Smooth muscle cell (in vitro differentiated cells): ENCODE measurements at regions not wholly inside any gene's neighbourhood (a gene's known extent, or its start where the extent isn't known, plus 50 kb on each side); places are given as distances from the start of the nearest gene placed in this dataset.
A peak's percentile ranks its signal among the peaks of the same experiment; 100 is the strongest.
"Not testable (repeated sequence)": the region's sequence is repeated elsewhere in the genome, so short reads cannot be mapped to it uniquely, and the experiment has no call there.

Experiments
- DNase-seq: peaks from one replicate; lab custom pipeline; 2025; ENCODE audit not compliant: unreplicated experiment; lab: John Stamatoyannopoulos, UW
- H2AFZ ChIP-seq: fragments of 200-600 bp; sonication (generic); 2 replicates; pipeline ENCODE4 v1.6.0; 2016; ENCODE audit warnings: antibody characterized with exemption, low read depth, mild to moderate bottlenecking
- H3F3A ChIP-seq: fragments of 200-600 bp; sonication (generic); 2 replicates; pipeline ENCODE4 v1.6.0; 2017; ENCODE audit warnings: antibody characterized with exemption, low read depth
- H3K27ac ChIP-seq: fragments of 200-600 bp; sonication (generic); 2 replicates; pipeline ENCODE4 v1.5.1; 2016; ENCODE audit warnings: low read depth, mild to moderate bottlenecking
- H3K27me3 ChIP-seq: fragments of 200-600 bp; sonication (generic); 2 replicates; pipeline ENCODE4 v1.6.1; 2016; ENCODE audit warnings: low read depth, mild to moderate bottlenecking
- H3K36me3 ChIP-seq: fragments of 200-600 bp; sonication (generic); 2 replicates; pipeline ENCODE4 v1.5.1; 2016; ENCODE audit warnings: low read depth
- H3K4me1 ChIP-seq: fragments of 200-600 bp; sonication (generic); 2 replicates; pipeline ENCODE4 v1.5.1; 2016; ENCODE audit warnings: low read depth
- H3K4me2 ChIP-seq: fragments of 200-600 bp; sonication (generic); 2 replicates; pipeline ENCODE4 v1.6.0; 2016; ENCODE audit warnings: mild to moderate bottlenecking
- H3K4me3 ChIP-seq: fragments of 200-600 bp; sonication (generic); 2 replicates; pipeline ENCODE4 v1.5.1; 2016; ENCODE audit warnings: mild to moderate bottlenecking
- H3K79me2 ChIP-seq: fragments of 200-600 bp; sonication (generic); 2 replicates; pipeline ENCODE4 v1.6.0; 2016; ENCODE audit warnings: low read depth, mild to moderate bottlenecking
- H3K9ac ChIP-seq: fragments of 200-600 bp; sonication (generic); 2 replicates; pipeline ENCODE4 v1.6.0; 2016; ENCODE audit warnings: low read depth
- H3K9me3 ChIP-seq: fragments of 200-600 bp; sonication (generic); replicated peaks from 2 replicates; pipeline ENCODE4 v1.5.1; 2016; ENCODE audit warnings: low read depth
- H4K20me1 ChIP-seq: fragments of 200-600 bp; sonication (generic); 2 replicates; pipeline ENCODE4 v1.6.0; 2016; ENCODE audit warnings: low read depth
- WGBS: methylation state at CpG from one replicate; pipeline ENCODE4 v1.1.7; 2016; ENCODE audit warnings: low lambda C conversion rate; 5-methylcytosine and 5-hydroxymethylcytosine counted together
- TF ChIP-seq, protein P1 (sequence below): fragments of 200-600 bp; sonication (generic); IDR thresholded peaks from 2 replicates; pipeline ENCODE4 v1.5.1; 2017; ENCODE audit warnings: borderline replicate concordance, mild to moderate bottlenecking, antibody characterized with exemption; ENCODE audit not compliant: insufficient read depth, poor library complexity, severe bottlenecking

GRCh38 chr1:196148367-196148970, 459.8 kb downstream of the KCNT2 start:
- no peak overlapping the region for H3K27ac ChIP-seq
- H3K79me2 ChIP-seq = no peaks in the 10 kb centered on the region
- WGBS = 36% methylated on average over 3 of the region's 3 CpGs
- TF ChIP-seq, protein P1, sequence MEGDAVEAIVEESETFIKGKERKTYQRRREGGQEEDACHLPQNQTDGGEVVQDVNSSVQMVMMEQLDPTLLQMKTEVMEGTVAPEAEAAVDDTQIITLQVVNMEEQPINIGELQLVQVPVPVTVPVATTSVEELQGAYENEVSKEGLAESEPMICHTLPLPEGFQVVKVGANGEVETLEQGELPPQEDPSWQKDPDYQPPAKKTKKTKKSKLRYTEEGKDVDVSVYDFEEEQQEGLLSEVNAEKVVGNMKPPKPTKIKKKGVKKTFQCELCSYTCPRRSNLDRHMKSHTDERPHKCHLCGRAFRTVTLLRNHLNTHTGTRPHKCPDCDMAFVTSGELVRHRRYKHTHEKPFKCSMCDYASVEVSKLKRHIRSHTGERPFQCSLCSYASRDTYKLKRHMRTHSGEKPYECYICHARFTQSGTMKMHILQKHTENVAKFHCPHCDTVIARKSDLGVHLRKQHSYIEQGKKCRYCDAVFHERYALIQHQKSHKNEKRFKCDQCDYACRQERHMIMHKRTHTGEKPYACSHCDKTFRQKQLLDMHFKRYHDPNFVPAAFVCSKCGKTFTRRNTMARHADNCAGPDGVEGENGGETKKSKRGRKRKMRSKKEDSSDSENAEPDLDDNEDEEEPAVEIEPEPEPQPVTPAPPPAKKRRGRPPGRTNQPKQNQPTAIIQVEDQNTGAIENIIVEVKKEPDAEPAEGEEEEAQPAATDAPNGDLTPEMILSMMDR = peak; percentile 67
- no peaks in the 10 kb centered on the region for H3K36me3 ChIP-seq
- H2AFZ ChIP-seq = no peak overlapping the region
- H3K9ac ChIP-seq = no peak overlapping the region
- no peaks in the 10 kb centered on the region for H3F3A ChIP-seq
- H3K9me3 ChIP-seq = no peaks in the 10 kb centered on the region
- H3K4me1 ChIP-seq = no peaks in the 10 kb centered on the region
- no peak overlapping the region for H3K4me3 ChIP-seq
- no peak overlapping the region for H3K4me2 ChIP-seq
- H3K27me3 ChIP-seq = no peaks in the 10 kb centered on the region
- H4K20me1 ChIP-seq = no peaks in the 10 kb centered on the region
- DNase-seq = no peak

DNA sequence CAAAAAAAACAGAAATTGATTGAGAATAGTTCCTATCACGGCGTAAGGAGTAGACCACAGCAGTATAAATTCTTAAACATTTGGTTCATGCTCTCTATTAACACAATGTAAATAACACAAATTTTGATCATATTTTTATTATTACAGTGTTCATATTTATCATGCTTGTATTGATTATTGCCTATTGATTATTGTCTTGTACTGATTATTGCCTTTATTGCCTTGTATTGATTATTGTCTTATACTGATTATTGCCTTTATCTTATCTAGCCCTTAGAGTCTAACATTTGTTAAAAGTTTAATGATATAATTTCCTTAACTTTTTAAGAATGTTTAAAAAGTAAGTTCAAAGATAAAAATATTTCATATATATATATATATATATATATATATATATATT, 460.7 kb downstream of the KCNT2 start:
- Histone ChIP-seq H3K27me3 (no peaks in the 10 kb centered on the region), H4K20me1 (no peaks in the 10 kb centered on the region), H3K27ac (no peak overlapping the region), H3K4me2 (no peak overlapping the region), H3F3A (no peaks in the 10 kb centered on the region), H3K36me3 (no peaks in the 10 kb centered on the region), H3K4me1 (peaks cover 5% of the 10 kb centered on the region), H3K9ac (no peak overlapping the region), H3K4me3 (no peak overlapping the region), H2AFZ (peak overlapping the region; percentile 67), H3K9me3 (no peaks in the 10 kb centered on the region), H3K79me2 (no peaks in the 10 kb centered on the region)
- DNase-seq = no peak
- TF ChIP-seq, protein P1 = no peak
- WGBS = 96% methylated on average over 2 of the region's 2 CpGs

DNA sequence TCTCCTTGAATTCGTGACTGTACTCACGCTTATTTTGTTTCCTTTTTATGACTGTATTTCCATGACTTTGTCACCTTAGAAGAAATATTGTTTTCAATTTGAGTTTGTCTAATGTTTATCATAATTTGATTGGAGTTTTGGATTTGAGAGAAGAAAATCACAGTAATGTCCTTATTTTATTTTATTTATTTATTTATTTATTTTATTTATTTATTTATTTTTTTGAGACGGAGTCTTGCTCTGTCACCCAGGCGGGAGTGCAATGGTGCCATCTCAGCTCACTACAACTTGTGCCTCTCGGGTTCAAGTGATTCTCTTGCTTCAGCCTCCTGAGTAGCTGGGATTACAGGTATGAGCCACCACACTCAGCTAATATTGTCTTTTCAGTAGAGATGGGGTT, 463.1 kb downstream of the KCNT2 start:
- peaks cover 19% of the 10 kb centered on the region for H3K4me1 ChIP-seq
- H3K27ac ChIP-seq, H4K20me1 ChIP-seq, H3K9ac ChIP-seq, H3K79me2 ChIP-seq, H3K9me3 ChIP-seq, H3F3A ChIP-seq, H3K4me2 ChIP-seq, H2AFZ ChIP-seq, DNase-seq, H3K4me3 ChIP-seq, H3K27me3 ChIP-seq, H3K36me3 ChIP-seq: not testable (repeated sequence)
- WGBS = 96% methylated on average over 5 of the region's 5 CpGs

GRCh38 chr1:196144588-196144987, 463.7 kb downstream of the KCNT2 start:
- Histone ChIP-seq H3K4me3 (no peak overlapping the region), H2AFZ (no peak overlapping the region), H3K36me3 (no peaks in the 10 kb centered on the region), H3K4me1 (peaks cover 19% of the 10 kb centered on the region), H3K4me2 (no peak overlapping the region), H3K27me3 (no peaks in the 10 kb centered on the region), H3K27ac (no peak overlapping the region), H3K9ac (no peak overlapping the region), H3F3A (no peaks in the 10 kb centered on the region), H3K9me3 (no peaks in the 10 kb centered on the region), H3K79me2 (no peaks in the 10 kb centered on the region), H4K20me1 (no peaks in the 10 kb centered on the region)
- WGBS = 90% methylated on average over 1 of the region's 1 CpG
- TF ChIP-seq, protein P1 = no peak
- no peak for DNase-seq
